ENCODE measurements at regions not wholly inside any gene's neighbourhood (a gene's known extent, or its start where the extent isn't known, plus 50 kb on each side); places are given as distances from the start of the nearest gene placed in this dataset.

DNA sequence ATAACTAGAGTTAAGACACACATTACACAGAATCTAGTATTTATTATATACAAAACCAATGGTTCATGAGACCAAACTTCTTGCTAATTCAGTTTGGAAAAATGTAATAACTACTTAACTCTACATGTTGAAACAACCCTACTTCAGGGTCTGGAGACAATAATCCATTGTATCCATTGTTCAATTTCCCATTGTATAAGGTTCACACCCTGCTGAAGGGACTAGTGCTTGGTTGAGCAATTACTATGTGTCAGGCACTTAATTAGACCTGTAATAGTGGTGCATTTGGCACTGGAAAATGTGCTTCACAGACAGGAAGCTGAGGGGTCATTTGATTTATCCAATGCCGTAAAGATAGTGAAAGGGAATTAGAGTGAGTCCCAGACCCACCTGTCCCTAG lies 114.3 kb upstream of the PAPPA start:
- TF ChIP-seq CTCF (IDR thresholded peaks at IDR 0.05) (no peak), POLR2A (IDR thresholded peaks at IDR 0.05) (no peak), POLR2AphosphoS5 (IDR thresholded peaks at IDR 0.05) (no peak)

Data from prostate gland (tissue), 2 donors.